Stimulated activated CD4-positive, alpha-beta T cell treated with anti-CD3 and anti-CD28 coated beads, Interleukin-15, amount 100 ng/mL, for 48 hours (primary cell): ENCODE measurements at regions not wholly inside any gene's neighbourhood (a gene's known extent, or its start where the extent isn't known, plus 50 kb on each side); places are given as distances from the start of the nearest gene placed in this dataset.
"Not testable (repeated sequence)": the region's sequence is repeated elsewhere in the genome, so short reads cannot be mapped to it uniquely, and the experiment has no call there.

Experiments used
- DNase-seq, 2 donors: peaks; one replicate each; pipeline ENCODE4 v3.0.0-alpha.2; 2020; ENCODE audit warnings: low read depth in 2 of 2

DNA sequence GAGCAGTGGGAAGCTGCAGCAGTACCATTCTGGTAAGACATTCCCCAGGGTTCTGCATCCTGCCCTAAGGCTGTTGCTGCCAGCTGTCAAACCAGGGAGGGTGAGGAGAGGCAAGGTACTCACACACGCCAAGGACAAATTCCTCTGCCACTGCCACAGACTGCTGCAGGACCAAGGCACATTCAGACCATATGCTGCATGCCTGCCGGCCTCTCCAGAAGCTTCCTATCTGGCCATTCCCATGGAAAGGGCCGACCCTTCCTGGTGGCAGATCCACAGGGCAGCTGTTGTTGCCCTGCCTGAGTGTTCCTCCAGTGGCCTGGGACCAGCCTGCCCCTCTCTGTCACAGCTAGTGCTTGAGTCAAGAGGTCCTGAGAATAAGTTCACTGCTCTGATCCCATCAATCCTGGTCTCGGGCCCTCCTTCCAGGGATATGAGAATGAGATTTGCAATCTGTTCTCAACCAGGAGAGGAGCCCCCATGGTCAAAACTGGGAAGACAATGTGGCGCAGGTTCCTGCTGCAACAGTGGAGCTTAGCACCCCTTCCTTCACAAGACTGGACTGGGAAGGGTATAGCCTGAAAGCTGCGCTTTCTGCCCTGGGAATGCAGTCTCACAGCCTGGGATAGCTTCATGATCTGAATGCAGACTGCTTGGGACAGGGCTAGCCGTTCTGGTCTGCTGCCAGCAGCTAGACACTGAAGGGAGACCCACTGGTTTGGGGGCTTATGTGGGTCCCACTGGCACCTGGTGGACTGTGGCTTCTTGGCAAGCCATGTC lies 342.5 kb upstream of the NDST3 start:
- DNase-seq, result no peak

DNA sequence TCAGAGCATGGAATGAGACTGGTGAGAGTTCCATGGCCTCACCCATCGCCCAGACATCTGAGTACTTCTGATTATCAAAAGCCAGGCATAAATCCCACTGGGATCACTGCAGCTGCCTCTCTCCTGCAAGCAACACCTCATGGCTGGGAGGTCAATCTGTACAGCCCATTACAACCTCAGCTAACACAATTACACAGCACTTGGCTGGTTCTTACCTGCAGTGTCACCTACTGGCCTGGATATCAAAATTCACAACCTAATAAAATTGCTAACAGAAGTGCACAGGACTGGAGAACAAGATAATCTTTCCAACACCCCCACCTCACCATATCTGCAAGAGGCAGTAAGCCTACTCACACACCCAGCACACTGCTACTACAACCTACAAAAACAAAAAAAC lies 341.7 kb upstream of the NDST3 start:
- DNase-seq, result no peak

DNA sequence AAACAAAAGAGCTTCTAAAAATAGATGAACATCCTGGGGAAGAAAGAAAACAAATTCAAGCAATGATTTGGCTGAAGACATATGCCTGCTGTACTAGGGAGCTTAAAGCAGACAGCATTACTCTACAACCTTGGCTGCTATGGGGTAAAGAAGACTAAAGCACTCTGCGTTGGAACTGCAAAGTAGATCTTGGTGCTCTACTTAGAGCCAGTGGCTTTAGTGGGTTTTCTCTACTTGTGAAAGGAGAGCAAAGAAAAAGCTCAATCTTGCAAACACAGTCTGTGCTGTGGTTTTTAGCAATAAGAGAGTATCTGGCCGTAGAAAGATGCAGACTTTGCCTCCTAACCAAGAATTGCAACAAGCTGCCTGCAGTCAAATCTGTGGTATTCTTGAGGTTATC lies 334.7 kb upstream of the NDST3 start:
- no peak for DNase-seq

DNA sequence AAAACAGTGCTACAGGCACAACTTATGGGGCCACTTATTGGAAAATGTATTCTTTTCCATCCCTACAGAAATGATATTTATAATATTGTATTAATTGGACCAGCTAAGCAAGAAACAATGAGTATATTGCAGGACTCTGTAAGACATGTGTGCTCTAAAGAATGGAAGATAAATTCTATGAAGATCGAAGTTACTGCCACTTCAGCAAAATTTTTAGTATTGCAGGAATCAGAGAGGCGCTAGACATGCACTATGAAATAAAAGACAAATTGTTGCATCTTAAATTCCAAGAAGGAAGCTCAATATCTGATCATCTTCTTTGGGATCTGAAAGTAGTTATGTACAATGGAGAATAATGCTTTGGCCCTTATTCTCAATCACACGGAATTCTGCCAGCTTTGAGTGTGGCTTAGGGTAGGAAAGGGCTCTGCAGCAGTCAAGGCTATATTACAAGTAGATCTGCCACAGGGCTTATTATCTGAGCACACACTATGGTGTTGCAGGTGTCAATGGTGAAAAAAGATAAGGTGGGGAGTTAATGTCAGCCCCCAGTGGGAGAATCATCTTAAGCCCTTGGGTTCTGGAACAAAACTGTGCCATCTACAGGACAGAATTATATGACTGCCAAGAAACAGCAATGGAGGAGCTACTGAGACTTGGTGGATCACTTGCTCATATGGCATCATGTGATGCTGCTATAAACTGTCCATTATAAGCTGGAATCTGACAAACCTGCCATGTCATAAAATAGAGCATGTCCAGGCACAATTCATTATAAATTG lies 334.0 kb upstream of the NDST3 start:
- no peak for DNase-seq

GRCh38 chr4:117702353-117702752 lies 331.9 kb upstream of the NDST3 start:
- no peak for DNase-seq

DNA sequence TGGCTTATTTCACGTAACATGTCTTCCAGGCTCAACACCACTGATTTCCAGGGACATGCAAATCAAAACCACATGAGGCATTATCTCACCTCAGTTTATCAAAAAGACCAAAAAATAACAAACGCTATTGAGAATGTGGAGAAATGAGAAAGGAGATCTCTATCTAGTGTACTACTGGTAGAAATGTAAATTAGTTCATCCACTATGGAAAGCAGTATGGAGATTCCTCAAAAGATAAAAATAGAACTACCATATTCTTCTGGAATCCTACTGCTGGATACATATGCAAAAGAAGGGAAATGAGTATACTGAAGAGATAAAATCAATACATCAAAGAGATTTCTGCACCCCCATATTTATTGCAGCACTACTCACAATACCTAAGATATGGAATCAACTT lies 329.6 kb upstream of the NDST3 start:
- DNase-seq, result no peak

DNA sequence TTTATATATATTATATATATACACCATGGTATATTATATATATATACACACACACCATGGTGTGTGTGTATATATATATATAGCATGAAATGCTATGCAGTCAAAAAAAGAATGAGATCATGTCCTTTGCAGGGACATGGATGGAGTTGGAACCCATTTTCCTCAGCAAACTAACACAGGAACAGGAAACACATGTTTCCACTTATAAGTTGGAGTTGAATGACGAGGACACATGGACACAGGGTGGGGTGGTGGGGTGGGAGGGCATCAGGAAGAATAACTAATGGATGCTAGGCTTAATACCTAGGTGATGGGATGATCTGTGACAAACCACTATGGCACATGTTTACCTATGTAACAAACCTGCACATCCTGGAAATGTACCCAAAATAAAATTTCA lies 293.6 kb upstream of the NDST3 start:
- no peak for DNase-seq

GRCh38 chr4:117745379-117745778 lies 288.9 kb upstream of the NDST3 start:
- DNase-seq, result not testable (repeated sequence)

DNA sequence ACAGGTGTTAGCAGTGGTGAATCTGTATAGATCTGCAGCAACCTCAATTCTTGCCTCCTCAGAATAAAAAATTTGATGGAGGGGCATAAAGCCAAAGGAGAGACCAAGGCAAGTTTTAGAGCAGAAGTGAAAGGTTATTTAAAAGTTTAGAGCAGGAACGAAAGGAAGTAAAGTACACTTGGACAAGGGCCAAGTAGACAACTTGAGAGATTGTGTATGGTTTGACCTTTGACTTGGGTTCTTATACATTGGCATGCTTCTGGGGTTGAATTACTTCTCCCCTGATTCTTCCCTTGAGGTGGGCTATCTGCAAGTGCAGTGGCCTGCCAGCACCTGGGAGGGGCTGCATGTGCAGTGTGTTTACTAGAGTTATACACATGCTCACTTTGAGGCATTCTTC lies 278.8 kb upstream of the NDST3 start:
- no peak for DNase-seq

- DNase-seq, result no peak
Measured at GRCh38 chr4:117768610-117769009, 265.7 kb upstream of the NDST3 start.

DNA sequence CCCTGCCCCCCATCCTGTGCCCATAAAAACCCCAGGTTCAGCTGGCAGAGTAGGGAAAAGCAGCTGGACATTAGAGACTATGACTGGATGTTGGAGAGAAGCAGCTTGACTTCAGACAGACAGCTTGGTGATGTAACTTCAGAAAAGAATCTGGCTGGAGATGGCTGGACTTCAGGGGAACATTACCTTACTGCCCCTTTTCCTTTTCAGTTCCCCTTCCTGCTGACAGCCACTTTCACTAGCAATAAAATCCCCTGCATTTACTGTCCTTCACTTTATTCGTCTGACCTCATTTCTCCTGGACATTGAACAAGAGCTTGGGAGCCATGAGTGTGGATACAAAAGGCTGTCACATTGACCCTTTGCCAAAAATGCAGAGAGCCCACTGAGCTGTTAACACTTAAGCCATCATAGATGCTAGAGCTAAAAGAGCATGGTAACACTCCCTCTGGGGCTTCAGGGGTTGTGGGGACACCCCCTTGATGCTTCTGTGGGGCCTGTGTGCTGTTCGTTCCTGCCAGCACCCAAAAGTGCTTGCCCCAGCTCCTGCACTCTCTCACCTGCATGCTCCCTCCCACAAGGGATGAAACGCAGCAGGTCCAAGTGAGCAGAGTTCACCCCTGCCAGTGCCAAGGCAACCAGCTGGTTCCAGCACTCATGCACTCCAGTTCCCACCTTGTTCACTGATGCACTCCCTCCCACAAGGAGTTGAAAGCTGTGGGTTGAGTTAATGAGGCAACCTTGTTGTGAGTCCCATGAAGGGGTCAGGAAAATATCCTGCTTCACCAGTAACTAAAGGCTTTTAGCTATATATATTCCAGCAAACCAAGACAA lies 263.8 kb upstream of the NDST3 start:
- no peak for DNase-seq

GRCh38 chr4:117771647-117772337 lies 262.5 kb upstream of the NDST3 start:
- DNase-seq, result no peak

- DNase-seq, result no peak
Measured at GRCh38 chr4:117773064-117773936, 261.0 kb upstream of the NDST3 start.

DNA sequence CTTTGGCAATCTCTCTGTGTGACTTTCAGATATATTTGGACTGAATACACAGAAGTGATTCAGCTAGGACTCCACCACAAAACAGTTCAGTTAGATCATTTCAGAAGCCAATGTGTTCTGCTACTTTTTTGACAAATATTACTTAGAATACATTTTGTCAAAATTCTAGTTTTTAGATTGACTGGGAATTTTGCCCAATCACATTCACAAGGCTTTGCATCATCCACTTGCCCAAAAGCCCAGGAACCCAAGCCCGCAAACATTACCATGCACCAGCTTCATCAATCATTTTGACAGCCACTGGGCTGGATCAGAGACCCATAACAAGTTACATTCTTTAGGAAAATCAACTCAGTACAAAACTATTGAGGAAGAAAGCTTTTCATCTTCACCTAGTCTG lies 256.6 kb upstream of the NDST3 start:
- DNase-seq, result no peak

GRCh38 chr4:117783716-117784115 lies 250.6 kb upstream of the NDST3 start:
- DNase-seq, result no peak

GRCh38 chr4:117784266-117784665 lies 250.0 kb upstream of the NDST3 start:
- no peak for DNase-seq

- DNase-seq, result no peak
Measured at GRCh38 chr4:117786566-117786965, 247.7 kb upstream of the NDST3 start.

DNA sequence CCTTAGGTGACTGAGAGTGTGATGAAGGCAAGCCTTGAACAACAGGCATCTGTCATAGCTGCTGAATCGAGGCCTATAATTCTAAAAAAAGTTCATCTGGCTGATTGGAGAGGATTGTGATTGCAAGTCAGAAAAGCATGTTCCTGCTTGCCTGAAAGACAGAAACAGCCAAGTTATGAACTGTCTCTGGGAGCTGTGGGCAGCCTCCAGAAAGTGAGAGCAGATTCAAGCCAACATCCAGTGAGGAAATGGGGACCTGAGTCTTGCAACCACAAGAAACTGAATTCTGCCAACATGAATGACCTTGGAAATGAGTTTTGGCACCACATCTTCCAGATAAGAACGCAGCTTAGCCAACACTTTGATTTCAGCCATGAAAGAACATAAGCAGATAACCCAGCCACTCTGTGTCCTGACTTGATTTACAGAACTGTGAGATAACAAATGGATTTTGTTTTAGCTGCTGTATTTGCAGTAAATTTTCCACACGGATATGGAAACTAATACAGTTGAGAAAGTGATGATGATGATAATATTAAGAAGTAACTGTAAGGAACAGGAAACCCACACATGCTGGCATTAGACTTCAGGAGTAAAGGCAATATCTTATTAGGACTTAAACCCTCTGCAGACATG lies 240.3 kb upstream of the NDST3 start:
- DNase-seq, result no peak

GRCh38 chr4:117796677-117797076 lies 237.6 kb upstream of the NDST3 start:
- no peak for DNase-seq

DNA sequence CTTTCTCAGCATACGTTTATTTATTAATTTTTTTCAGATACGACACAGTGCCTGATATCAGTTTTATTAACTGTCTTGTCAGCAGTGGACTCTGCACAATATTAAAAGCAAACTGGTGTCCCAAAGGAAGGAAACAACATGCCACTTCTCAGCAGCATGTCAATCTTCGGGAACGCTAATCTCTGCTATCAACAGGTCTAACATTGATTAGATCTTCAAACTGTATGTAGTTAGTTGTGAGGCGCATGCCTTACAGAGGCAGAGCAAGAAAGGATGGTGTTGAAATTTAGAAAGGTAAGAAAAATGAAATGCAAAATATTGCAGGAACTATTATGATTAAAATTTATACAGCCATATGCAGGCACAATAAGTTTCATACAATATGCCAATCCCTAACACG lies 233.7 kb upstream of the NDST3 start:
- DNase-seq, result no peak
